Spinal cord (tissue), 9 donors: ENCODE measurements at regions not wholly inside any gene's neighbourhood (a gene's known extent, or its start where the extent isn't known, plus 50 kb on each side); places are given as distances from the start of the nearest gene placed in this dataset.

Source experiments
- DNase-seq, 6 donors: peaks; one replicate each; pipeline versions ENCODE4 v3.0.0 to v3.0.0-alpha.2; 2013 to 2015; ENCODE audit warnings: low spot score in 6 of 6, low read depth in 4 of 6
- H3K27ac ChIP-seq: one replicate; pipeline ENCODE4 v1.5.1; 2013; ENCODE audit warnings: low read depth, low read length, control low read depth
- H3K27me3 ChIP-seq: one replicate; pipeline ENCODE4 v1.6.1; 2013; ENCODE audit warnings: low read length; ENCODE audit not compliant: control insufficient read depth, insufficient read depth
- H3K36me3 ChIP-seq: one replicate; pipeline ENCODE4 v1.6.1; 2013; ENCODE audit warnings: low read length; ENCODE audit not compliant: control insufficient read depth, insufficient read depth
- H3K4me1 ChIP-seq: one replicate; pipeline ENCODE4 v1.6.1; 2013; ENCODE audit warnings: low read length; ENCODE audit not compliant: control insufficient read depth, insufficient read depth
- H3K4me3 ChIP-seq: one replicate; pipeline ENCODE4 v1.5.1; 2013; ENCODE audit warnings: low read depth, low read length, control low read depth
- H3K9me3 ChIP-seq: one replicate; pipeline ENCODE4 v1.6.1; 2013; ENCODE audit warnings: low read length; ENCODE audit not compliant: control insufficient read depth, insufficient read depth
- WGBS: methylation state at CpG from one replicate; pipeline ENCODE4 v1.1.5; 2013; ENCODE audit warnings: missing lambda C conversion rate; ENCODE audit not compliant: insufficient coverage; 5-methylcytosine and 5-hydroxymethylcytosine counted together
- donor health status: healthy.

- no peaks in the 10 kb centered on the region for H3K27me3 ChIP-seq
- no peaks in the 10 kb centered on the region for H3K36me3 ChIP-seq
- no CpG with 5 or more reads among the region's 4 CpGs for WGBS
- H3K4me1 ChIP-seq, result no peaks in the 10 kb centered on the region
- H3K27ac ChIP-seq, result no peak overlapping the region
- no peak overlapping the region for H3K4me3 ChIP-seq
- H3K9me3 ChIP-seq, result peaks cover 2% of the 10 kb centered on the region
- DNase-seq, result no peak
Measured at GRCh38 chr10:21056461-21056860, 159.3 kb upstream of the NEBL start.

GRCh38 chr10:21055339-21056135 lies 158.4 kb upstream of the NEBL start:
- no peak for DNase-seq
- 56% methylated on average over 9 of the region's 12 CpGs for WGBS

GRCh38 chr10:21053953-21054690 lies 157.0 kb upstream of the NEBL start:
- no peak overlapping the region for H3K4me3 ChIP-seq
- DNase-seq, result no peak
- peaks cover 2% of the 10 kb centered on the region for H3K9me3 ChIP-seq
- H3K27me3 ChIP-seq, result no peaks in the 10 kb centered on the region
- H3K36me3 ChIP-seq, result no peaks in the 10 kb centered on the region
- 51% methylated on average over 3 of the region's 9 CpGs for WGBS
- H3K4me1 ChIP-seq, result no peaks in the 10 kb centered on the region
- H3K27ac ChIP-seq, result no peak overlapping the region

More at GRCh38 chr10:21055339-21056135, 158.4 kb upstream of the NEBL start:
- Histone ChIP-seq H3K36me3 (no peaks in the 10 kb centered on the region), H3K4me1 (no peaks in the 10 kb centered on the region), H3K27ac (no peak overlapping the region), H3K4me3 (no peak overlapping the region), H3K9me3 (peaks cover 2% of the 10 kb centered on the region), H3K27me3 (no peaks in the 10 kb centered on the region)

GRCh38 chr10:21052709-21053104 lies 155.6 kb upstream of the NEBL start:
- Histone ChIP-seq H3K27ac (no peak overlapping the region), H3K9me3 (peaks cover 2% of the 10 kb centered on the region), H3K36me3 (no peaks in the 10 kb centered on the region), H3K4me3 (no peak overlapping the region), H3K27me3 (no peaks in the 10 kb centered on the region), H3K4me1 (no peaks in the 10 kb centered on the region)
- DNase-seq, result no peak
- WGBS, result 100% methylated on average over 2 of the region's 4 CpGs

- Histone ChIP-seq H3K4me3 (no peak overlapping the region), H3K4me1 (no peaks in the 10 kb centered on the region), H3K27ac (no peak overlapping the region), H3K9me3 (peaks cover 2% of the 10 kb centered on the region), H3K36me3 (no peaks in the 10 kb centered on the region), H3K27me3 (no peaks in the 10 kb centered on the region)
- WGBS, result 53% methylated on average over 2 of the region's 5 CpGs
- DNase-seq, result no peak
Measured at GRCh38 chr10:21052072-21052708, 155.1 kb upstream of the NEBL start.

GRCh38 chr10:21049482-21049881 lies 152.4 kb upstream of the NEBL start:
- no peaks in the 10 kb centered on the region for H3K36me3 ChIP-seq
- no peaks in the 10 kb centered on the region for H3K9me3 ChIP-seq
- no peak for DNase-seq
- 100% methylated on average over 1 of the region's 3 CpGs for WGBS
- no peaks in the 10 kb centered on the region for H3K4me1 ChIP-seq
- no peak overlapping the region for H3K27ac ChIP-seq
- no peaks in the 10 kb centered on the region for H3K27me3 ChIP-seq
- H3K4me3 ChIP-seq, result no peak overlapping the region

GRCh38 chr10:21048068-21048467 lies 151.0 kb upstream of the NEBL start:
- Histone ChIP-seq H3K9me3 (no peaks in the 10 kb centered on the region), H3K4me3 (no peak overlapping the region), H3K27me3 (no peaks in the 10 kb centered on the region), H3K4me1 (no peaks in the 10 kb centered on the region), H3K36me3 (no peaks in the 10 kb centered on the region), H3K27ac (no peak overlapping the region)
- 85% methylated on average over 1 of the region's 6 CpGs for WGBS
- DNase-seq, result no peak

GRCh38 chr10:21047511-21047910 lies 150.4 kb upstream of the NEBL start:
- no peaks in the 10 kb centered on the region for H3K9me3 ChIP-seq
- H3K4me3 ChIP-seq, result no peak overlapping the region
- H3K27ac ChIP-seq, result no peak overlapping the region
- WGBS, result no CpG with 5 or more reads among the region's 3 CpGs
- no peaks in the 10 kb centered on the region for H3K36me3 ChIP-seq
- DNase-seq, result no peak
- no peaks in the 10 kb centered on the region for H3K4me1 ChIP-seq
- H3K27me3 ChIP-seq, result no peaks in the 10 kb centered on the region

- no peaks in the 10 kb centered on the region for H3K27me3 ChIP-seq
- H3K27ac ChIP-seq, result no peak overlapping the region
- DNase-seq, result no peak
- H3K9me3 ChIP-seq, result no peaks in the 10 kb centered on the region
- H3K4me1 ChIP-seq, result no peaks in the 10 kb centered on the region
- no peaks in the 10 kb centered on the region for H3K36me3 ChIP-seq
- no peak overlapping the region for H3K4me3 ChIP-seq
Measured at GRCh38 chr10:21047096-21047495, 150.0 kb upstream of the NEBL start.
